GM06990 (cell line): ENCODE measurements at regions not wholly inside any gene's neighbourhood (a gene's known extent, or its start where the extent isn't known, plus 50 kb on each side); places are given as distances from the start of the nearest gene placed in this dataset.
"Not testable (repeated sequence)": the region's sequence is repeated elsewhere in the genome, so short reads cannot be mapped to it uniquely, and the experiment has no call there.

Source experiments
- DNase-seq: peaks from one replicate; pipeline ENCODE4 v3.0.0-alpha.2; 2011; ENCODE audit not compliant: insufficient read length; ENCODE audit errors: extremely low read depth
- H3K27me3 ChIP-seq: replicated peaks from 2 replicates; pipeline ENCODE4 v1.6.0; 2011; ENCODE audit warnings: low read length; ENCODE audit not compliant: control insufficient read depth, insufficient read depth
- H3K36me3 ChIP-seq: 2 replicates; pipeline ENCODE4 v1.5.1; 2011; ENCODE audit warnings: low read length; ENCODE audit not compliant: control insufficient read depth, insufficient read depth
- H3K4me3 ChIP-seq: replicated peaks from 2 replicates; pipeline ENCODE4 v1.5.1; 2011; ENCODE audit warnings: low read depth, mild to moderate bottlenecking, control low read depth, low read length
- CTCF ChIP-seq: IDR thresholded peaks from 2 replicates; pipeline ENCODE4 v1.5.1; 2011; ENCODE audit warnings: low read length, control low read depth, mild to moderate bottlenecking, inconsistent platforms; ENCODE audit not compliant: insufficient read depth, poor library complexity, severe bottlenecking

GRCh38 chr5:172511952-172512351 lies 57.6 kb upstream of the SH3PXD2B start:
- DNase-seq = no peak
- Histone ChIP-seq H3K4me3 (no peak overlapping the region), H3K27me3 (0 out of 2 replicates have a peak, but pooled peaks cover 2% of the 10 kb centered on the region), H3K36me3 (no peaks in the 10 kb centered on the region)
- no peak for TF ChIP-seq CTCF

- no peak for DNase-seq
- TF ChIP-seq CTCF = no peak
- H3K36me3 ChIP-seq = no peaks in the 10 kb centered on the region
- peaks cover 2% of the 10 kb centered on the region; the same call in 1 of the 2 replicates for H3K27me3 ChIP-seq
- no peak overlapping the region for H3K4me3 ChIP-seq
Observed at GRCh38 chr5:172509405-172509781, 55.1 kb upstream of the SH3PXD2B start.

- no peak for DNase-seq
- no peak for TF ChIP-seq CTCF
- Histone ChIP-seq H3K4me3 (no peak overlapping the region), H3K36me3 (no peaks in the 10 kb centered on the region), H3K27me3 (peaks cover 2% of the 10 kb centered on the region; the same call in 1 of the 2 replicates)
Observed at GRCh38 chr5:172508471-172509404, 54.4 kb upstream of the SH3PXD2B start.

- H3K4me3 ChIP-seq, DNase-seq, H3K36me3 ChIP-seq, H3K27me3 ChIP-seq: not testable (repeated sequence)
Observed at GRCh38 chr5:172507485-172507884, 53.2 kb upstream of the SH3PXD2B start.

GRCh38 chr5:172506921-172507320 lies 52.6 kb upstream of the SH3PXD2B start:
- Histone ChIP-seq H3K36me3 (no peaks in the 10 kb centered on the region), H3K27me3 (peaks cover 3% of the 10 kb centered on the region), H3K4me3 (no peak overlapping the region)
- no peak for TF ChIP-seq CTCF
- no peak for DNase-seq

- H3K4me3 ChIP-seq = no peak overlapping the region
- no peaks in the 10 kb centered on the region for H3K36me3 ChIP-seq
- DNase-seq = no peak
- peaks cover 3% of the 10 kb centered on the region for H3K27me3 ChIP-seq
- TF ChIP-seq CTCF = no peak
Observed at GRCh38 chr5:172506251-172506650, 51.9 kb upstream of the SH3PXD2B start.
